K562 (cell line): ENCODE measurements at regions not wholly inside any gene's neighbourhood (a gene's known extent, or its start where the extent isn't known, plus 50 kb on each side); places are given as distances from the start of the nearest gene placed in this dataset.

ENCODE experiments used
- ATAC-seq: fragments of 200-7000 bp; cut with Tn5 transposase; 3 replicates; pipeline ENCODE4 v1.9.1; 2020; ENCODE audit warnings: moderate library complexity
- BruUV-seq: library from RNA; stranded (reverse); fragments of 400-500 nt; replicated peaks from 2 replicates; lab custom pipeline; 2021; lab: Mats Ljungman, UMichigan
- CTCF ChIA-PET: fragments of 300-600 bp; formaldehyde crosslinking; extraction: SDS; loops from one replicate; lab custom pipeline; 2021; ENCODE audit warnings: low intra/inter-chr PET ratio; lab: Yijun Ruan, JAX
- POLR2A ChIA-PET: fragments of 300-600, 350-650 bp; sonication (Branson Sonifier 250); formaldehyde crosslinking; extraction: SDS; loops from one replicate; lab custom pipeline; 2021; ENCODE audit warnings: antibody characterized with exemption, inconsistent platforms; lab: Yijun Ruan, JAX
- DNase-seq, 4 experiments: peaks; one replicate each; pipeline versions ENCODE4 v3.0.0 to v3.0.0-alpha.2; 2011 to 2018; ENCODE audit warnings: low spot score in 3 of 4, mixed read lengths in 3 of 4; ENCODE audit errors: extremely low read depth in 1 of 4
- FAIRE-seq: peaks from 2 replicates; lab custom pipeline; 2011; peaks lifted over from hg19 to GRCh38; lab: Jason Lieb, UNC
- H2AFZ ChIP-seq: 2 replicates; pipeline ENCODE4 v1.6.0; 2011; ENCODE audit warnings: low read depth, low read length, control low read depth, inconsistent platforms
- H3K27ac ChIP-seq: fragments of 200-600 bp; 3 replicates; pipeline ENCODE4 v1.8.0; 2011; ENCODE audit warnings: low read depth, mild to moderate bottlenecking, control low read depth, inconsistent platforms, low read length, moderate library complexity, mixed read lengths; ENCODE audit errors: extremely low read depth
- H3K27me3 ChIP-seq, 2 experiments: fragments of 300-600 bp in 1 of 2; 2 replicates in 1 of 2; 3 replicates in 1 of 2; pipeline versions ENCODE4 v1.6.0 to v1.8.0; 2011; ENCODE audit warnings: inconsistent platforms in 2 of 2, low read length in 2 of 2, mild to moderate bottlenecking in 1 of 2, mixed read lengths in 1 of 2, moderate library complexity in 1 of 2; ENCODE audit not compliant: control insufficient read depth in 2 of 2, insufficient read depth in 2 of 2
- H3K36me3 ChIP-seq: fragments of 300-600 bp; 3 replicates; pipeline ENCODE4 v1.8.0; 2011; ENCODE audit warnings: mild to moderate bottlenecking, low read length, inconsistent platforms; ENCODE audit not compliant: control insufficient read depth, insufficient read depth
- H3K4me1 ChIP-seq, 2 experiments: fragments of 200-600 bp in 1 of 2; replicated peaks in 1 of 2; 2 replicates in 1 of 2; 3 replicates in 1 of 2; pipeline versions ENCODE4 v1.5.1 to v1.8.0; 2011; ENCODE audit warnings: inconsistent platforms in 2 of 2, low read length in 2 of 2, mild to moderate bottlenecking in 1 of 2, mixed read lengths in 1 of 2, moderate library complexity in 1 of 2; ENCODE audit not compliant: control insufficient read depth in 2 of 2, insufficient read depth in 2 of 2
- H3K4me2 ChIP-seq: 2 replicates; pipeline ENCODE4 v1.6.1; 2011; ENCODE audit warnings: low read length, control low read depth, inconsistent platforms, mixed read lengths; ENCODE audit not compliant: insufficient read depth
- H3K4me3 ChIP-seq: fragments of 200-600 bp; sonication (generic), shearing (Covaris generic); 2 replicates; pipeline ENCODE4 v1.5.1; 2016; ENCODE audit warnings: control low read depth, inconsistent platforms
- H3K79me2 ChIP-seq: fragments of 200-600 bp; 3 replicates; pipeline ENCODE4 v1.8.0; 2011; ENCODE audit warnings: low read length, inconsistent platforms; ENCODE audit not compliant: control insufficient read depth, insufficient read depth
- H3K9ac ChIP-seq, 2 experiments: 2 replicates each; pipeline versions ENCODE4 v1.6.0 to v1.6.1; 2011; ENCODE audit warnings: low read depth in 2 of 2, low read length in 2 of 2, control low read depth in 1 of 2, inconsistent platforms in 1 of 2, mild to moderate bottlenecking in 1 of 2, mixed read lengths in 1 of 2; ENCODE audit not compliant: insufficient read depth in 1 of 2
- H3K9me1 ChIP-seq: one replicate; pipeline ENCODE4 v1.6.0; 2011; ENCODE audit warnings: inconsistent platforms, mild to moderate bottlenecking, low read length, moderate library complexity; ENCODE audit not compliant: control insufficient read depth, insufficient read depth
- H3K9me3 ChIP-seq: replicated peaks from 2 replicates; pipeline ENCODE4 v1.5.1; 2011; ENCODE audit warnings: low read depth, low read length, inconsistent platforms; ENCODE audit not compliant: control insufficient read depth, insufficient read depth
- H4K20me1 ChIP-seq: replicated peaks from 2 replicates; pipeline ENCODE4 v1.6.1; 2011; ENCODE audit warnings: low read length, inconsistent platforms, mixed read lengths; ENCODE audit not compliant: control insufficient read depth, insufficient read depth
- FOXJ2 ChIP-seq: fragments of 200-800 bp; sonication (Bioruptor generic); IDR thresholded peaks from 2 replicates; pipeline ENCODE4 v1.6.1; 2016; ENCODE audit warnings: missing genetic modification characterization, missing compliant biosample characterization
- KHSRP ChIP-seq: fragments of 450-650 bp; IDR thresholded peaks from 2 replicates; pipeline ENCODE4 v1.6.1; 2017
- NCOA2 ChIP-seq, 2 experiments: fragments of 450-650 bp; IDR thresholded peaks; 2 replicates each; pipeline ENCODE4 v1.6.1; 2018; ENCODE audit warnings: mild to moderate bottlenecking in 2 of 2, moderate library complexity in 1 of 2; ENCODE audit not compliant: partially characterized antibody in 2 of 2
- NCOA4 ChIP-seq: fragments of 450-650 bp; IDR thresholded peaks from 2 replicates; pipeline ENCODE4 v1.6.1; 2018; ENCODE audit warnings: mild to moderate bottlenecking; ENCODE audit not compliant: partially characterized antibody
- NR3C1 ChIP-seq: sonication (generic); formaldehyde crosslinking; IDR thresholded peaks from 2 replicates; pipeline ENCODE4 v1.8.1; 2022; ENCODE audit warnings: missing genetic modification reagents
- PHF21A ChIP-seq: fragments of 450-650 bp; IDR thresholded peaks from 2 replicates; pipeline ENCODE4 v1.6.1; 2017; ENCODE audit warnings: low read depth, borderline replicate concordance
- PRPF4 ChIP-seq: fragments of 200-400 bp; formaldehyde crosslinking; IDR thresholded peaks from one replicate; pipeline ENCODE4 v1.6.1; 2017; ENCODE audit warnings: low read length, low read depth, mild to moderate bottlenecking; ENCODE audit not compliant: insufficient read depth, poor library complexity, severe bottlenecking
- ZNF253 ChIP-seq: fragments of 250-450 bp; sonication (Bioruptor Pico); conservative IDR thresholded peaks from 2 replicates; pipeline ENCODE4 v1.6.1; 2021; ENCODE audit warnings: mild to moderate bottlenecking
- ZNF778 ChIP-seq: fragments of 450-650 bp; formaldehyde crosslinking; IDR thresholded peaks from 2 replicates; pipeline ENCODE4 v1.4.0; 2020; ENCODE audit warnings: mild to moderate bottlenecking, moderate library complexity
- WGBS: fragments of 100-300 bp; shearing (Covaris generic); methylation state at CpG from one replicate; pipeline ENCODE4 v1.1.6; 2016; ENCODE audit warnings: low coverage, mixed read lengths; ENCODE audit not compliant: insufficient coverage; ENCODE audit errors: missing lambda C conversion rate; 5-methylcytosine and 5-hydroxymethylcytosine counted together
- in situ Hi-C: fragments of 300-500 bp; cut with MboI; formaldehyde crosslinking; loops from 4 replicates; pipeline ENCODE4 v1.15.0; 2018; ENCODE audit warnings: inconsistent platforms, mixed read lengths
- intact Hi-C: fragments of 100-400 bp; cut with micrococcal nuclease; formaldehyde crosslinking; loops from 2 replicates; pipeline ENCODE4 v1.14.2; 2022
- TF ChIP-seq, protein P1 (sequence below): sonication (generic); formaldehyde crosslinking; IDR thresholded peaks from 2 replicates; pipeline ENCODE4 v1.8.0; 2022; ENCODE audit warnings: mild to moderate bottlenecking, missing genetic modification reagents
- TF ChIP-seq, protein P2 (sequence below), 2 experiments: fragments of 450-650 bp; conservative IDR thresholded peaks; 2 replicates each; pipeline ENCODE4 v1.6.1; 2017; ENCODE audit warnings: mild to moderate bottlenecking in 2 of 2, moderate library complexity in 2 of 2

DNA sequence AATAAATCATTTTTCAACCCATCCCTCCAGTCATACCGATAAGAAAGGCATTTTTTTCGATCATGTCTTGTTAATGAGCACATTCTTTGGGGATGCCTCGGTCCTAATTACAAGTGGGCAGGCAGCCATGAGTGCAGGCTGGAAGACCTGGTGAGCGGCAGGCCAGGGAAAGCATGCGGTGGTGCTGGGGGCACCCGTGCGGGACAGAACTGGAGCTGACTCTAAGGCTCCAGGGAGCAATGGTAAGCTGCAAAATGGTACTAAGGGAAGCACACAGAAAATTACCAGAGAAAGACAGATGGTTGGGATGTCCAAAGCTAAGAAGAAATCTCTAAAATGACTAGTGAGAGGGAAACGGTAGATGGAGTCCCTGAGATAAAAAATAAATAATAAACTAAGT is 411.0 kb upstream of the AGA start:
- Histone ChIP-seq H4K20me1 (no peaks in the 10 kb centered on the region), H2AFZ (no peak overlapping the region)
- POLR2A ChIA-PET: interaction anchor here (0.6 kb wide), 1 partner anchor 17 kb away, joined by 3 read pairs; no protein-coding TSS in a partner anchor
- no TSS peak for BruUV-seq
- no peak for TF ChIP-seq FOXJ2
- no peak for TF ChIP-seq PRPF4
- no peak for TF ChIP-seq KHSRP
- no peak for TF ChIP-seq NCOA4
- no peak for TF ChIP-seq ZNF253
- no peak for TF ChIP-seq NR3C1 (CRISPR knock-in tag)
- TF ChIP-seq, protein P1, sequence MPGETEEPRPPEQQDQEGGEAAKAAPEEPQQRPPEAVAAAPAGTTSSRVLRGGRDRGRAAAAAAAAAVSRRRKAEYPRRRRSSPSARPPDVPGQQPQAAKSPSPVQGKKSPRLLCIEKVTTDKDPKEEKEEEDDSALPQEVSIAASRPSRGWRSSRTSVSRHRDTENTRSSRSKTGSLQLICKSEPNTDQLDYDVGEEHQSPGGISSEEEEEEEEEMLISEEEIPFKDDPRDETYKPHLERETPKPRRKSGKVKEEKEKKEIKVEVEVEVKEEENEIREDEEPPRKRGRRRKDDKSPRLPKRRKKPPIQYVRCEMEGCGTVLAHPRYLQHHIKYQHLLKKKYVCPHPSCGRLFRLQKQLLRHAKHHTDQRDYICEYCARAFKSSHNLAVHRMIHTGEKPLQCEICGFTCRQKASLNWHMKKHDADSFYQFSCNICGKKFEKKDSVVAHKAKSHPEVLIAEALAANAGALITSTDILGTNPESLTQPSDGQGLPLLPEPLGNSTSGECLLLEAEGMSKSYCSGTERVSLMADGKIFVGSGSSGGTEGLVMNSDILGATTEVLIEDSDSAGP (CRISPR knock-in tag): no peak
- TF ChIP-seq NCOA2 (IDR thresholded peaks at IDR 0.05; ENCODE audit: partially characterized antibody in 2 of 2): no peak
- TF ChIP-seq PHF21A: no peak
- TF ChIP-seq ZNF778 (CRISPR knock-in tag): no peak
- TF ChIP-seq, protein P2, sequence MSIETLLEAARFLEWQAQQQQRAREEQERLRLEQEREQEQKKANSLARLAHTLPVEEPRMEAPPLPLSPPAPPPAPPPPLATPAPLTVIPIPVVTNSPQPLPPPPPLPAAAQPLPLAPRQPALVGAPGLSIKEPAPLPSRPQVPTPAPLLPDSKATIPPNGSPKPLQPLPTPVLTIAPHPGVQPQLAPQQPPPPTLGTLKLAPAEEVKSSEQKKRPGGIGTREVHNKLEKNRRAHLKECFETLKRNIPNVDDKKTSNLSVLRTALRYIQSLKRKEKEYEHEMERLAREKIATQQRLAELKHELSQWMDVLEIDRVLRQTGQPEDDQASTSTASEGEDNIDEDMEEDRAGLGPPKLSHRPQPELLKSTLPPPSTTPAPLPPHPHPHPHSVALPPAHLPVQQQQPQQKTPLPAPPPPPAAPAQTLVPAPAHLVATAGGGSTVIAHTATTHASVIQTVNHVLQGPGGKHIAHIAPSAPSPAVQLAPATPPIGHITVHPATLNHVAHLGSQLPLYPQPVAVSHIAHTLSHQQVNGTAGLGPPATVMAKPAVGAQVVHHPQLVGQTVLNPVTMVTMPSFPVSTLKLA (conservative IDR thresholded peaks at IDR 0.05): no peak
- TF ChIP-seq, all 486 proteins: peak for 0
- DNase-seq (no peak), FAIRE-seq (no peak), ATAC-seq (no peak)
- Histone ChIP-seq H3K4me1 (no peaks in the 10 kb centered on the region), H3K4me3 (no peak overlapping the region), H3K27ac (no peak overlapping the region), H3K27me3 (no peaks in the 10 kb centered on the region), H3K9me3 (no peaks in the 10 kb centered on the region), H3K9ac (no peak overlapping the region), H3K36me3 (no peaks in the 10 kb centered on the region), H3K79me2 (no peaks in the 10 kb centered on the region), H3K4me2 (no peak overlapping the region), H3K9me1 (no peaks in the 10 kb centered on the region)
- CTCF ChIA-PET: no interaction called here
- 7% methylated on average over 8 of the region's 8 CpGs for WGBS
- intact Hi-C loops (no loop called here), in situ Hi-C loops (no loop called here)
